ENCODE measurements at regions not wholly inside any gene's neighbourhood (a gene's known extent, or its start where the extent isn't known, plus 50 kb on each side); places are given as distances from the start of the nearest gene placed in this dataset.

DNA sequence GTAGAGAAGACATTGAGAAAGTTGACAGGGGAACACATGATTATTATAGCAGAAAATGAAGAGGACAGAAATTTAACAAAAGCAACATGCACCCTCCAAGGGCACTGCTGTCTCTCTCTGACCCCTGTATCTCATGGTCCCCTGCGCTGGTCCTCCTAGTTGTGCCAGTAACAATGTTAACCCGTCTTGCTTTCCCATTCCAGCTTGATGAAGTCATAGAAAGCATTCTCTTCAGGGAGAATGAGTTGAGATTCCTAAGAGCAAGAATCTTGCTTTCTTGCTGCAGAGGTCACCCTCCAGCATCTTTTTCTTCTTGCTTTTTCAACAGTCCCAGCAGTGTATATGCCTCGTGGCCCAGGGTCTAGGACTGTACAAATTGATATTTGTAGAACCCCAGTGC is 279.6 kb upstream of the ADAMTSL1 start:
- TF ChIP-seq CTCF (IDR thresholded peaks at IDR 0.05) (no peak), EP300 (IDR thresholded peaks at IDR 0.05) (no peak), POLR2A (IDR thresholded peaks at IDR 0.05) (no peak)

Data from tibial nerve (tissue), 4 donors.